Testis (tissue), 2 donors: ENCODE measurements at regions not wholly inside any gene's neighbourhood (a gene's known extent, or its start where the extent isn't known, plus 50 kb on each side); places are given as distances from the start of the nearest gene placed in this dataset.

Experiments used
- POLR2A ChIP-seq: fragments of 450-650 bp; IDR thresholded peaks from one replicate; pipeline ENCODE4 v1.6.1; 2017; ENCODE audit warnings: antibody characterized with exemption, mild to moderate bottlenecking, moderate library complexity
- TF ChIP-seq, protein P1 (sequence below), 3 experiments: fragments of 450-650 bp in 2 of 3; fragments of 200-600 bp in 1 of 3; sonication (generic) in 1 of 3; IDR thresholded peaks; one replicate each; pipeline ENCODE4 v1.5.1; 2016 to 2019; ENCODE audit warnings: antibody characterized with exemption in 3 of 3, mild to moderate bottlenecking in 2 of 3, moderate library complexity in 1 of 3

DNA sequence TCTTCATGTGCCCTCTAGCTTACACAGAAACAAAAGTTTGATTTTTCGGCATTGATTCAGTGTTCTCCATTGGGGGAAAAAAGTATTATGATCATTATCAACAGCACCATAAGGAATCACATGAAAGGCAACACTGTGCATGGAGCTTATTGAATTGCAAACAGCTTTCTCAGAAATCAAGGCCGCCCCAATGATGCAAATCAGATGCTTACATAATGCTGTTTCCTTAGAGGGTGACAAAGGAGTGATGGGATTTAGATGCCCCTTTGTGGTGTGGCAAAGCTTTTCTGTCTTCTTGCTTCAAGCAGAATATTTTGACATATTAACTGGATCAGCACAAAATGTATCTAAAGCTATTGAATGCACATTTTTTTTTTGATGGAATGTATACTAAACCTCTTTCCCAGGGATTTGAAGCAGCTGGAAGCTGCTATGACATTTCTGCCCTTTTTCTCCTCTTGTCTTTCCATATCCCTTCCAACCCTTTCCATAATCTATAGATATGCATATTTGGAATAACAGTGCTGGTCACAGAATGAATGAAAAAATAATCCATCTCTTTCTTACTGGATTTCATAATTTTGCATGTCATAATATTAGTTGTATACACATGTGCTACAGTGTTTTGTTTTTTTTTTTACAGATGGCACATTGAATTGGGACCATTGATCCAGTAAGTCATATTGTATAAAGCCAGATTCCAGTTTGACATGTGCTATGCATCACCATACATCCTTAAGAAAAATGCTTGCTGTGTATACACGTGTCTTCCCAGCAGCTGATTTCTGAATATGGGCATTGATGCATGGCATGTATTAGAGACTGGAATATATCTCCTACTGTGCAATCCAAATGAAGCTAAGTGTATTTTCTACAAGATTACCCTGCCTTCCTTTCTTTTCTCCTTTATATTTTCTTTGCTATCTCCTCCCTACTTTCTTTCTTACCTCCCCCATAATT, 259.7 kb upstream of the DCN start:
- TF ChIP-seq POLR2A = no peak
- TF ChIP-seq, protein P1, sequence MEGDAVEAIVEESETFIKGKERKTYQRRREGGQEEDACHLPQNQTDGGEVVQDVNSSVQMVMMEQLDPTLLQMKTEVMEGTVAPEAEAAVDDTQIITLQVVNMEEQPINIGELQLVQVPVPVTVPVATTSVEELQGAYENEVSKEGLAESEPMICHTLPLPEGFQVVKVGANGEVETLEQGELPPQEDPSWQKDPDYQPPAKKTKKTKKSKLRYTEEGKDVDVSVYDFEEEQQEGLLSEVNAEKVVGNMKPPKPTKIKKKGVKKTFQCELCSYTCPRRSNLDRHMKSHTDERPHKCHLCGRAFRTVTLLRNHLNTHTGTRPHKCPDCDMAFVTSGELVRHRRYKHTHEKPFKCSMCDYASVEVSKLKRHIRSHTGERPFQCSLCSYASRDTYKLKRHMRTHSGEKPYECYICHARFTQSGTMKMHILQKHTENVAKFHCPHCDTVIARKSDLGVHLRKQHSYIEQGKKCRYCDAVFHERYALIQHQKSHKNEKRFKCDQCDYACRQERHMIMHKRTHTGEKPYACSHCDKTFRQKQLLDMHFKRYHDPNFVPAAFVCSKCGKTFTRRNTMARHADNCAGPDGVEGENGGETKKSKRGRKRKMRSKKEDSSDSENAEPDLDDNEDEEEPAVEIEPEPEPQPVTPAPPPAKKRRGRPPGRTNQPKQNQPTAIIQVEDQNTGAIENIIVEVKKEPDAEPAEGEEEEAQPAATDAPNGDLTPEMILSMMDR (IDR thresholded peaks at IDR 0.05) = no peak
